ENCODE measurements at regions not wholly inside any gene's neighbourhood (a gene's known extent, or its start where the extent isn't known, plus 50 kb on each side); places are given as distances from the start of the nearest gene placed in this dataset.

DNA sequence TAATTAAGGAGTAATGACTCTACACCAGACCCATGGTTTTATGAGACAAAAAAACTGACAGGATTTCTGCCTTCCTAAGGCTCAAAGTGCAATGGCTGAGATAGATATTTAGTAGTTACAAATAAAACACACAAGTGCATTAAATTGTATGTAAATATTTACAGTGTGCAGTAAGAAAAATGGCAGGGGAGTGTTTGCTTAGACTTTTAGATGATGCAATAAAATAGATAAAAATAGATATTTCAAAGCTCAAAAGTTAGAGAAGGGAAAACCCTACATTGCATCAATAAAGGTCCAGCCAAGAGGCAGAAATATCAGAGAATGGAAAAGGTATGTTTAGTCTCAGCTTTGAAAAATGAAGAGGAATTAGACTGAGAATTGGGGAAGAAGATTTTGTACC, 226.3 kb upstream of the FGGY start:
- no peaks in the 10 kb centered on the region for H3K9me3 Mint-ChIP-seq (ENCODE audit: low read depth)
- DNase-seq (ENCODE audit: low spot score): no peak
- H3K4me1 Mint-ChIP-seq (ENCODE audit: low read depth): peaks cover 5% of the 10 kb centered on the region
- no peaks in the 10 kb centered on the region for H3K27me3 Mint-ChIP-seq (ENCODE audit: low read depth)
- H3K4me3 Mint-ChIP-seq (ENCODE audit: unreplicated experiment): no peak overlapping the region
- no peak overlapping the region for H3K27ac Mint-ChIP-seq (ENCODE audit: unreplicated experiment)
- no peaks in the 10 kb centered on the region for H3K36me3 Mint-ChIP-seq (ENCODE audit: low read depth)
- TF ChIP-seq, protein P1, sequence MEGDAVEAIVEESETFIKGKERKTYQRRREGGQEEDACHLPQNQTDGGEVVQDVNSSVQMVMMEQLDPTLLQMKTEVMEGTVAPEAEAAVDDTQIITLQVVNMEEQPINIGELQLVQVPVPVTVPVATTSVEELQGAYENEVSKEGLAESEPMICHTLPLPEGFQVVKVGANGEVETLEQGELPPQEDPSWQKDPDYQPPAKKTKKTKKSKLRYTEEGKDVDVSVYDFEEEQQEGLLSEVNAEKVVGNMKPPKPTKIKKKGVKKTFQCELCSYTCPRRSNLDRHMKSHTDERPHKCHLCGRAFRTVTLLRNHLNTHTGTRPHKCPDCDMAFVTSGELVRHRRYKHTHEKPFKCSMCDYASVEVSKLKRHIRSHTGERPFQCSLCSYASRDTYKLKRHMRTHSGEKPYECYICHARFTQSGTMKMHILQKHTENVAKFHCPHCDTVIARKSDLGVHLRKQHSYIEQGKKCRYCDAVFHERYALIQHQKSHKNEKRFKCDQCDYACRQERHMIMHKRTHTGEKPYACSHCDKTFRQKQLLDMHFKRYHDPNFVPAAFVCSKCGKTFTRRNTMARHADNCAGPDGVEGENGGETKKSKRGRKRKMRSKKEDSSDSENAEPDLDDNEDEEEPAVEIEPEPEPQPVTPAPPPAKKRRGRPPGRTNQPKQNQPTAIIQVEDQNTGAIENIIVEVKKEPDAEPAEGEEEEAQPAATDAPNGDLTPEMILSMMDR (IDR thresholded peaks at IDR 0.05): no peak

DNA sequence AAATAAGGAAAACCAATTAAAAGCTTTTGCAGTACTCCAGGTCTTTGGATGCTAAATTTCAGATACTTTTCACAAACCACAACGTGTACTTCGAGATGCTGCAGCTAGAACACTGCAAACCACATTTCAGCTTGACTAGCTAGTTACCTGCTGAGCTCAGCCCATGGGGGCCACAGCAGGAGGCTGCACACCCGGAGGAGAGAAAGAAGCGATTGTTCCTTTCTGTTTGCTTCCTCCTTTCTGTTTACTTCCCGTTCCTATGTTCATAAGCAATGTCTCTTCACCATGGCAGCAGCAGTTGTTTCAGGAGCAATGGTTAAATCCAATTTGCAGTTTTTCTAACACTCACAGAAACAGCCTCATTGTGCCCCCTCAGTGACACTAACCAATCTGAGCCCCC, 225.6 kb upstream of the FGGY start:
- no peak overlapping the region for H3K27ac Mint-ChIP-seq (ENCODE audit: unreplicated experiment)

DNA sequence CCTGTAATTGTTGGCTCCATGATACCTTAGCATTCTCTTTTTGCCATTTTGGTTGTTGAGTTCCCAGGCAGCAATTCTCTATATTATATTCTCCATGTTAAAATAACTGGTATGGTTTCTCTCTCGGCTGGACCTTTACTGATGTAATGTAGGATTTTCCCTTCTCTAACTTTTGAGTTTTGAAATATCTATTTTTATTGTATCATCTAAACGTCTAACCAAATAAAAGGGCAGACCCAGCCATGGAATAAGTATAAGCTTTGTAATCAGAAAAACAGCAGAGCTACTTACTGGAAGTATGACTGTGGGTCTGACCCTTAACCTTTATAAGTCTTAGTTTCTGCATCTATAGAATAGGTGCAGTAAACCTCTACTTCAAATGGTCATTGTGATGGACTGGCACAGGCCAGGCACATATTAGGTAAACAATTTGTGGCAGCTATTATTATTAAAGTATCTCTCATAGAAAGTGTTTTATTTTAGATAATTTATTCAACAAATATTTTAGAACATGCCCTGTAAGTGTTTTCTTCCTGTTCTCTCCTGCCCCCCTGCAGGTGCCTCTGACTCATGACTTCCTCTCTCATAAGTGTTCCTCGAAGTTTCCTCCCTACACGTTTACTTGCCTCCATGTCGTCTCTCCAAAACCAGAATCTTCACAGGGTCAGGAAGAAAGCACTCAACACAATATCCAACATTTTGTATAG, 224.9 kb upstream of the FGGY start:
- Mint-ChIP-seq H3K9me3 (ENCODE audit: low read depth) (no peaks in the 10 kb centered on the region), H3K27ac (ENCODE audit: unreplicated experiment) (no peak overlapping the region), H3K4me3 (ENCODE audit: unreplicated experiment) (no peak overlapping the region), H3K27me3 (ENCODE audit: low read depth) (no peaks in the 10 kb centered on the region), H3K4me1 (ENCODE audit: low read depth) (peaks cover 5% of the 10 kb centered on the region), H3K36me3 (ENCODE audit: low read depth) (no peaks in the 10 kb centered on the region)
- DNase-seq (ENCODE audit: low spot score): no peak
- TF ChIP-seq, protein P1 (IDR thresholded peaks at IDR 0.05): no peak

More for the DNA sequence above, 225.6 kb upstream of the FGGY start:
- H3K36me3 Mint-ChIP-seq (ENCODE audit: low read depth): no peaks in the 10 kb centered on the region
- TF ChIP-seq, protein P1 (IDR thresholded peaks at IDR 0.05): no peak
- no peaks in the 10 kb centered on the region for H3K9me3 Mint-ChIP-seq (ENCODE audit: low read depth)
- no peaks in the 10 kb centered on the region for H3K27me3 Mint-ChIP-seq (ENCODE audit: low read depth)
- peaks cover 5% of the 10 kb centered on the region for H3K4me1 Mint-ChIP-seq (ENCODE audit: low read depth)
- no peak for DNase-seq (ENCODE audit: low spot score)
- H3K4me3 Mint-ChIP-seq (ENCODE audit: unreplicated experiment): no peak overlapping the region

DNA sequence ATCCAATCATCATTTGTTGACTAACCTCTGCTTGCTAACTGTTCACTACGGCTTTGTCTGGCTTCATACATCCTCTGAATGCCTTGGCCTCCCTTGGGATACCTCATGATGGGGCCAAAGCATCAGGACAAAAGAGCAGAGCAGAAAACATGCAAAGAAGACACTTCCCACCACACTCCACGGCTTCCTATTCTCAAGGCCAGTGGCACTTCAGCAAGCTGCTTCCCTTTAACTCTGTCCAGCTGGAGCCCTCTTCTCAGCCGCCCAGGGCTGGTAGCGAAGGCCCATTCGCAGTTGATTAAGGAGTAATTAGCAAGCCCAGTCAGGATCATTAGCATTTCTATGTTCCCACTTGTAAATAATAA, 224.3 kb upstream of the FGGY start:
- Mint-ChIP-seq H3K4me1 (ENCODE audit: low read depth) (peaks cover 5% of the 10 kb centered on the region), H3K36me3 (ENCODE audit: low read depth) (no peaks in the 10 kb centered on the region), H3K27me3 (ENCODE audit: low read depth) (no peaks in the 10 kb centered on the region), H3K4me3 (ENCODE audit: unreplicated experiment) (no peak overlapping the region), H3K27ac (ENCODE audit: unreplicated experiment) (no peak overlapping the region), H3K9me3 (ENCODE audit: low read depth) (no peaks in the 10 kb centered on the region)
- no peak for DNase-seq (ENCODE audit: low spot score)
- TF ChIP-seq, protein P1 (IDR thresholded peaks at IDR 0.05): no peak

DNA sequence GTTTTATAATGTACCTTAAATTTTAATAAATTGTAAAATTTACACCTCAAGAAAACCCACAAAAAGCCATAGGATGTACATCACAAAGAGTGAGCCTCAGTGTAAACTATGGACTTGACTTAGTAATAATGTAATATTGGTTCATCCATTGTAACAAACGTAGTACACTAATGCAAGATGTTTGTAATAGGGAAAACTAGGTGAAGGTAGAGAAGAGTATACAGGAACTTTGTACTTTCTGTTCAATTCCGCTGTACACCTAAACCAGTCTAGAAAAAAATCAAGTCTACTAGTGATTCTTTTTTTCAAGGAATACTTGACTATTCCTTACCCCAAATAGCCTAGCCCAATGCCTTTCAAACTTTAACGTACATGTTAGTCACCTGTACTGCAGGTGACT, 222.3 kb upstream of the FGGY start:
- H3K4me1 Mint-ChIP-seq (ENCODE audit: low read depth): peaks cover 5% of the 10 kb centered on the region
- H3K9me3 Mint-ChIP-seq (ENCODE audit: low read depth): no peaks in the 10 kb centered on the region
- TF ChIP-seq, protein P1 (IDR thresholded peaks at IDR 0.05): no peak
- no peak overlapping the region for H3K4me3 Mint-ChIP-seq (ENCODE audit: unreplicated experiment)
- H3K36me3 Mint-ChIP-seq (ENCODE audit: low read depth): no peaks in the 10 kb centered on the region
- no peak overlapping the region for H3K27ac Mint-ChIP-seq (ENCODE audit: unreplicated experiment)
- no peaks in the 10 kb centered on the region for H3K27me3 Mint-ChIP-seq (ENCODE audit: low read depth)
- DNase-seq (ENCODE audit: low spot score): no peak
